HFFc6 (cell line): ENCODE measurements at regions not wholly inside any gene's neighbourhood (a gene's known extent, or its start where the extent isn't known, plus 50 kb on each side); places are given as distances from the start of the nearest gene placed in this dataset.

ENCODE experiments used
- DNase-seq: peaks from one replicate; pipeline ENCODE4 v3.0.0-alpha.2; 2018
- H3K27ac Mint-ChIP-seq: 2 replicates; pipeline ENCODE4 v1.8.0; 2020; ENCODE audit warnings: mild to moderate bottlenecking, mixed read lengths
- H3K27me3 Mint-ChIP-seq: 2 replicates; pipeline ENCODE4 v1.8.0; 2021; ENCODE audit warnings: mild to moderate bottlenecking, moderate library complexity, mixed read lengths; ENCODE audit not compliant: insufficient read depth
- H3K36me3 Mint-ChIP-seq: 2 replicates; pipeline ENCODE4 v1.8.0; 2021; ENCODE audit warnings: low read depth, mixed read lengths
- H3K4me1 Mint-ChIP-seq: 2 replicates; pipeline ENCODE4 v1.8.0; 2020; ENCODE audit warnings: low read depth, mixed read lengths
- H3K4me3 Mint-ChIP-seq: 2 replicates; pipeline ENCODE4 v1.8.0; 2020; ENCODE audit warnings: mild to moderate bottlenecking, moderate library complexity, mixed read lengths
- H3K9me3 Mint-ChIP-seq: 2 replicates; pipeline ENCODE4 v1.8.0; 2020; ENCODE audit warnings: mild to moderate bottlenecking, mixed read lengths
- CTCF ChIP-seq: fragments of 200-600 bp; sonication (generic); IDR thresholded peaks from 2 replicates; pipeline ENCODE4 v1.5.0; 2021; ENCODE audit warnings: antibody characterized with exemption, mild to moderate bottlenecking

GRCh38 chr1:216818284-216818683, 95.1 kb upstream of the ESRRG start:
- H3K27ac Mint-ChIP-seq: no peak overlapping the region
- no peak overlapping the region for H3K4me3 Mint-ChIP-seq
- H3K4me1 Mint-ChIP-seq: no peaks in the 10 kb centered on the region
- no peak for TF ChIP-seq CTCF
- H3K27me3 Mint-ChIP-seq: no peaks in the 10 kb centered on the region
- DNase-seq: no peak
- peaks cover 4% of the 10 kb centered on the region for H3K9me3 Mint-ChIP-seq
- no peaks in the 10 kb centered on the region for H3K36me3 Mint-ChIP-seq

- Mint-ChIP-seq H3K9me3 (peaks cover 13% of the 10 kb centered on the region), H3K4me1 (no peaks in the 10 kb centered on the region), H3K4me3 (no peak overlapping the region), H3K36me3 (no peaks in the 10 kb centered on the region), H3K27ac (no peak overlapping the region), H3K27me3 (no peaks in the 10 kb centered on the region)
- no peak for TF ChIP-seq CTCF
- DNase-seq: no peak
Observed at GRCh38 chr1:216815260-216816131, 92.3 kb upstream of the ESRRG start.

GRCh38 chr1:216814576-216815259, 91.5 kb upstream of the ESRRG start:
- H3K4me1 Mint-ChIP-seq: no peaks in the 10 kb centered on the region
- DNase-seq: no peak
- TF ChIP-seq CTCF: no peak
- H3K27ac Mint-ChIP-seq: no peak overlapping the region
- no peaks in the 10 kb centered on the region for H3K27me3 Mint-ChIP-seq
- H3K4me3 Mint-ChIP-seq: no peak overlapping the region
- H3K9me3 Mint-ChIP-seq: peaks cover 13% of the 10 kb centered on the region
- no peaks in the 10 kb centered on the region for H3K36me3 Mint-ChIP-seq

GRCh38 chr1:216812966-216813365, 89.7 kb upstream of the ESRRG start:
- TF ChIP-seq CTCF: no peak
- H3K9me3 Mint-ChIP-seq: peaks cover 9% of the 10 kb centered on the region
- no peak overlapping the region for H3K4me3 Mint-ChIP-seq
- H3K36me3 Mint-ChIP-seq: no peaks in the 10 kb centered on the region
- no peak overlapping the region for H3K27ac Mint-ChIP-seq
- no peak for DNase-seq
- no peaks in the 10 kb centered on the region for H3K4me1 Mint-ChIP-seq
- H3K27me3 Mint-ChIP-seq: no peaks in the 10 kb centered on the region

GRCh38 chr1:216809649-216810048, 86.4 kb upstream of the ESRRG start:
- no peaks in the 10 kb centered on the region for H3K4me1 Mint-ChIP-seq
- no peak overlapping the region for H3K4me3 Mint-ChIP-seq
- no peak overlapping the region for H3K27ac Mint-ChIP-seq
- no peaks in the 10 kb centered on the region for H3K36me3 Mint-ChIP-seq
- DNase-seq: no peak
- H3K9me3 Mint-ChIP-seq: peaks cover 11% of the 10 kb centered on the region
- no peaks in the 10 kb centered on the region for H3K27me3 Mint-ChIP-seq
- TF ChIP-seq CTCF: no peak
